ENCODE measurements at regions not wholly inside any gene's neighbourhood (a gene's known extent, or its start where the extent isn't known, plus 50 kb on each side); places are given as distances from the start of the nearest gene placed in this dataset.
"Not testable (repeated sequence)": the region's sequence is repeated elsewhere in the genome, so short reads cannot be mapped to it uniquely, and the experiment has no call there.

- H3K9ac ChIP-seq (ENCODE audit: low read length); RAD21 ChIA-PET (ENCODE audit: low non-redundant PET in 1 of 2, low total read pairs in 2 of 2, uncharacterized antibody in 2 of 2, unreplicated experiment in 2 of 2); DNase-seq (ENCODE audit: low read depth, low spot score); H3K4me1 ChIP-seq (ENCODE audit: control insufficient read depth in 1 of 2, insufficient read depth in 2 of 2, low read length in 2 of 2); H4K20me1 ChIP-seq (ENCODE audit: insufficient read depth); H2AFZ ChIP-seq (ENCODE audit: low read depth, low read length, poor library complexity, severe bottlenecking); H3K9me2 ChIP-seq (ENCODE audit: insufficient read depth); H3K27ac ChIP-seq (ENCODE audit: low read depth, low read length); H3K79me2 ChIP-seq (ENCODE audit: insufficient read depth, low read length); H3K27me3 ChIP-seq (ENCODE audit: insufficient read depth, low read length); CTCF ChIA-PET; ATAC-seq; H3K4me3 ChIP-seq (replicated peaks in 1 of 2; ENCODE audit: low read depth in 1 of 2, low read length in 2 of 2); H3K9me3 ChIP-seq (ENCODE audit: control insufficient read depth in 1 of 2, insufficient read depth in 1 of 2, low read depth in 1 of 2, low read length in 2 of 2); intact Hi-C loops (cut with micrococcal nuclease); BruUV-seq (replicated peaks); POLR2A ChIA-PET; H3K4me2 ChIP-seq (ENCODE audit: low read length); H3K36me3 ChIP-seq (ENCODE audit: control insufficient read depth in 1 of 2, insufficient read depth in 2 of 2, low read length in 2 of 2): not testable (repeated sequence)
Observed at GRCh38 chr15:24305643-24306042, 369.9 kb upstream of the NPAP1 start.

- H4K20me1 ChIP-seq (ENCODE audit: insufficient read depth); H3K4me2 ChIP-seq (ENCODE audit: low read length); H3K9me2 ChIP-seq (ENCODE audit: insufficient read depth); BruUV-seq (replicated peaks); H3K36me3 ChIP-seq (ENCODE audit: control insufficient read depth in 1 of 2, insufficient read depth in 2 of 2, low read length in 2 of 2); DNase-seq (ENCODE audit: low read depth, low spot score); H3K27ac ChIP-seq (ENCODE audit: low read depth, low read length); H2AFZ ChIP-seq (ENCODE audit: low read depth, low read length, poor library complexity, severe bottlenecking); CTCF ChIA-PET; ATAC-seq; H3K9ac ChIP-seq (ENCODE audit: low read length); intact Hi-C loops (cut with micrococcal nuclease); H3K27me3 ChIP-seq (ENCODE audit: insufficient read depth, low read length); H3K79me2 ChIP-seq (ENCODE audit: insufficient read depth, low read length); H3K4me1 ChIP-seq (ENCODE audit: control insufficient read depth in 1 of 2, insufficient read depth in 2 of 2, low read length in 2 of 2); H3K9me3 ChIP-seq (ENCODE audit: control insufficient read depth in 1 of 2, insufficient read depth in 1 of 2, low read depth in 1 of 2, low read length in 2 of 2); RAD21 ChIA-PET (ENCODE audit: low non-redundant PET in 1 of 2, low total read pairs in 2 of 2, uncharacterized antibody in 2 of 2, unreplicated experiment in 2 of 2); H3K4me3 ChIP-seq (replicated peaks in 1 of 2; ENCODE audit: low read depth in 1 of 2, low read length in 2 of 2); POLR2A ChIA-PET: not testable (repeated sequence)
Observed at GRCh38 chr15:24309700-24310099, 365.9 kb upstream of the NPAP1 start.

- RAD21 ChIA-PET (ENCODE audit: low non-redundant PET in 1 of 2, low total read pairs in 2 of 2, uncharacterized antibody in 2 of 2, unreplicated experiment in 2 of 2); H3K9me3 ChIP-seq (ENCODE audit: control insufficient read depth in 1 of 2, insufficient read depth in 1 of 2, low read depth in 1 of 2, low read length in 2 of 2); H3K9ac ChIP-seq (ENCODE audit: low read length); DNase-seq (ENCODE audit: low read depth, low spot score); BruUV-seq (replicated peaks); H3K4me1 ChIP-seq (ENCODE audit: control insufficient read depth in 1 of 2, insufficient read depth in 2 of 2, low read length in 2 of 2); H3K36me3 ChIP-seq (ENCODE audit: control insufficient read depth in 1 of 2, insufficient read depth in 2 of 2, low read length in 2 of 2); CTCF ChIA-PET; ATAC-seq; H3K79me2 ChIP-seq (ENCODE audit: insufficient read depth, low read length); H3K27me3 ChIP-seq (ENCODE audit: insufficient read depth, low read length); H2AFZ ChIP-seq (ENCODE audit: low read depth, low read length, poor library complexity, severe bottlenecking); H3K4me2 ChIP-seq (ENCODE audit: low read length); H3K9me2 ChIP-seq (ENCODE audit: insufficient read depth); POLR2A ChIA-PET; H4K20me1 ChIP-seq (ENCODE audit: insufficient read depth); intact Hi-C loops (cut with micrococcal nuclease); H3K27ac ChIP-seq (ENCODE audit: low read depth, low read length); H3K4me3 ChIP-seq (replicated peaks in 1 of 2; ENCODE audit: low read depth in 1 of 2, low read length in 2 of 2): not testable (repeated sequence)
Observed at GRCh38 chr15:24311692-24312091, 363.9 kb upstream of the NPAP1 start.

GRCh38 chr15:24316326-24316725, 359.2 kb upstream of the NPAP1 start:
- H3K36me3 ChIP-seq (ENCODE audit: control insufficient read depth in 1 of 2, insufficient read depth in 2 of 2, low read length in 2 of 2); H3K9me3 ChIP-seq (ENCODE audit: control insufficient read depth in 1 of 2, insufficient read depth in 1 of 2, low read depth in 1 of 2, low read length in 2 of 2); BruUV-seq (replicated peaks); H3K27ac ChIP-seq (ENCODE audit: low read depth, low read length); H3K9ac ChIP-seq (ENCODE audit: low read length); H3K9me2 ChIP-seq (ENCODE audit: insufficient read depth); POLR2A ChIA-PET; ATAC-seq; H3K4me2 ChIP-seq (ENCODE audit: low read length); H2AFZ ChIP-seq (ENCODE audit: low read depth, low read length, poor library complexity, severe bottlenecking); H4K20me1 ChIP-seq (ENCODE audit: insufficient read depth); H3K27me3 ChIP-seq (ENCODE audit: insufficient read depth, low read length); DNase-seq (ENCODE audit: low read depth, low spot score); RAD21 ChIA-PET (ENCODE audit: low non-redundant PET in 1 of 2, low total read pairs in 2 of 2, uncharacterized antibody in 2 of 2, unreplicated experiment in 2 of 2); CTCF ChIA-PET; H3K4me3 ChIP-seq (replicated peaks in 1 of 2; ENCODE audit: low read depth in 1 of 2, low read length in 2 of 2); H3K4me1 ChIP-seq (ENCODE audit: control insufficient read depth in 1 of 2, insufficient read depth in 2 of 2, low read length in 2 of 2); H3K79me2 ChIP-seq (ENCODE audit: insufficient read depth, low read length); intact Hi-C loops (cut with micrococcal nuclease): not testable (repeated sequence)

Measured in HCT116 (cell line).